Lower lobe of right lung (tissue), 2 donors: ENCODE measurements at regions not wholly inside any gene's neighbourhood (a gene's known extent, or its start where the extent isn't known, plus 50 kb on each side); places are given as distances from the start of the nearest gene placed in this dataset.
A peak's percentile ranks its signal among the peaks of the same experiment; 100 is the strongest.

Experiments used
- ATAC-seq, 2 donors: fragments of 200-7000 bp; cut with Tn5 transposase; one replicate each; pipeline ENCODE4 v1.9.1; 2020 to 2022; ENCODE audit warnings: mild to moderate bottlenecking in 2 of 2, moderate library complexity in 2 of 2
- DNase-seq: peaks from one replicate; pipeline ENCODE4 v3.0.0-alpha.2; 2020
- H3K27ac ChIP-seq: fragments of 200-600 bp; one replicate; pipeline ENCODE4 v1.8.0; 2022
- H3K27me3 ChIP-seq: fragments of 200-600 bp; one replicate; pipeline ENCODE4 v1.8.0; 2022; ENCODE audit warnings: low read depth
- H3K36me3 ChIP-seq: fragments of 200-600 bp; one replicate; pipeline ENCODE4 v1.8.0; 2022; ENCODE audit warnings: mild to moderate bottlenecking
- H3K4me1 ChIP-seq: fragments of 200-600 bp; one replicate; pipeline ENCODE4 v1.8.0; 2022
- H3K4me3 ChIP-seq: fragments of 200-600 bp; one replicate; pipeline ENCODE4 v1.8.0; 2022; ENCODE audit warnings: mild to moderate bottlenecking
- H3K9me3 ChIP-seq: fragments of 200-600 bp; one replicate; pipeline ENCODE4 v1.8.0; 2022
- intact Hi-C: fragments of 100-400 bp; cut with DNase I; formaldehyde crosslinking; loops from one replicate; pipeline ENCODE4 v1.11.0; 2022
- TF ChIP-seq, protein P1 (sequence below): fragments of 200-600 bp; IDR thresholded peaks from one replicate; pipeline ENCODE4 v1.8.0; 2022; ENCODE audit warnings: antibody characterized with exemption, mild to moderate bottlenecking
- donor health status: DM: no; HTN: yes; CAD: no; lungs with severe emphysema.

GRCh38 chr9:23123048-23123632 is 676.5 kb downstream of the DMRTA1 start:
- DNase-seq (no peak), ATAC-seq (no peak)
- H3K36me3 ChIP-seq = no peaks in the 10 kb centered on the region
- H3K9me3 ChIP-seq = no peaks in the 10 kb centered on the region
- TF ChIP-seq, protein P1, sequence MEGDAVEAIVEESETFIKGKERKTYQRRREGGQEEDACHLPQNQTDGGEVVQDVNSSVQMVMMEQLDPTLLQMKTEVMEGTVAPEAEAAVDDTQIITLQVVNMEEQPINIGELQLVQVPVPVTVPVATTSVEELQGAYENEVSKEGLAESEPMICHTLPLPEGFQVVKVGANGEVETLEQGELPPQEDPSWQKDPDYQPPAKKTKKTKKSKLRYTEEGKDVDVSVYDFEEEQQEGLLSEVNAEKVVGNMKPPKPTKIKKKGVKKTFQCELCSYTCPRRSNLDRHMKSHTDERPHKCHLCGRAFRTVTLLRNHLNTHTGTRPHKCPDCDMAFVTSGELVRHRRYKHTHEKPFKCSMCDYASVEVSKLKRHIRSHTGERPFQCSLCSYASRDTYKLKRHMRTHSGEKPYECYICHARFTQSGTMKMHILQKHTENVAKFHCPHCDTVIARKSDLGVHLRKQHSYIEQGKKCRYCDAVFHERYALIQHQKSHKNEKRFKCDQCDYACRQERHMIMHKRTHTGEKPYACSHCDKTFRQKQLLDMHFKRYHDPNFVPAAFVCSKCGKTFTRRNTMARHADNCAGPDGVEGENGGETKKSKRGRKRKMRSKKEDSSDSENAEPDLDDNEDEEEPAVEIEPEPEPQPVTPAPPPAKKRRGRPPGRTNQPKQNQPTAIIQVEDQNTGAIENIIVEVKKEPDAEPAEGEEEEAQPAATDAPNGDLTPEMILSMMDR = peak; percentile 50
- intact Hi-C loops = no loop called here
- H3K27me3 ChIP-seq = no peaks in the 10 kb centered on the region
- no peak overlapping the region for H3K4me3 ChIP-seq
- no peaks in the 10 kb centered on the region for H3K4me1 ChIP-seq
- H3K27ac ChIP-seq = no peak overlapping the region

DNA sequence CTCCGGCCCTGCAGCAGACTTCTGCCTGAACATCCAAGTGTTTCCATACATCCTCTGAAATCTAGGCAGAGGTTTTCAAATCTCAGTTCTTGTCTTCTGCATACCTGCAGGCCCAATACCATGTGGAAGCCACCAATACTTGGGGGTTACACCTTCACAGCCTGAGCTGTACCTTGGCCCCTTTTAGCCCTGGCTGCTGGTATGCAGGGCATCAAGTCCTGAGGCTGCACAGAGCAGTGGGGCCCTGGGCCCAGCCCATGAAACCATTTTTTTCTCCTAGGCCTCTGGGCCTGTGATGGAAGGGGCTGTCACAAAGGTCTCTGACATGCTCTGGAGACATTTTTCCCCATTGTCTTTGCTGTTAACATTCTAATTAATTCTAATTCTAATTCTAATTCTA is 680.6 kb downstream of the ELAVL2 start:
- H3K36me3 ChIP-seq = no peaks in the 10 kb centered on the region
- no peaks in the 10 kb centered on the region for H3K27me3 ChIP-seq
- H3K4me1 ChIP-seq = no peaks in the 10 kb centered on the region
- no peak overlapping the region for H3K27ac ChIP-seq
- ATAC-seq (no peak), DNase-seq (no peak)
- TF ChIP-seq, protein P1 = no peak
- peaks cover 4% of the 10 kb centered on the region for H3K9me3 ChIP-seq
- intact Hi-C loops = no loop called here
- no peak overlapping the region for H3K4me3 ChIP-seq

- intact Hi-C loops = no loop called here
- Histone ChIP-seq H3K36me3 (no peaks in the 10 kb centered on the region), H3K9me3 (no peaks in the 10 kb centered on the region), H3K4me1 (no peaks in the 10 kb centered on the region), H3K27me3 (no peaks in the 10 kb centered on the region), H3K27ac (no peak overlapping the region), H3K4me3 (no peak overlapping the region)
- TF ChIP-seq, protein P1 = no peak
- no peak for DNase-seq
- no peak for ATAC-seq
Observed at GRCh38 chr9:23153058-23153457, 673.0 kb downstream of the ELAVL2 start.

GRCh38 chr9:23160491-23160890 is 665.5 kb downstream of the ELAVL2 start:
- H3K36me3 ChIP-seq = no peaks in the 10 kb centered on the region
- TF ChIP-seq, protein P1 = no peak
- H3K27me3 ChIP-seq = no peaks in the 10 kb centered on the region
- DNase-seq (no peak), ATAC-seq (no peak)
- intact Hi-C loops = no loop called here
- H3K9me3 ChIP-seq = no peaks in the 10 kb centered on the region
- no peak overlapping the region for H3K27ac ChIP-seq
- H3K4me3 ChIP-seq = no peak overlapping the region
- H3K4me1 ChIP-seq = no peaks in the 10 kb centered on the region

DNA sequence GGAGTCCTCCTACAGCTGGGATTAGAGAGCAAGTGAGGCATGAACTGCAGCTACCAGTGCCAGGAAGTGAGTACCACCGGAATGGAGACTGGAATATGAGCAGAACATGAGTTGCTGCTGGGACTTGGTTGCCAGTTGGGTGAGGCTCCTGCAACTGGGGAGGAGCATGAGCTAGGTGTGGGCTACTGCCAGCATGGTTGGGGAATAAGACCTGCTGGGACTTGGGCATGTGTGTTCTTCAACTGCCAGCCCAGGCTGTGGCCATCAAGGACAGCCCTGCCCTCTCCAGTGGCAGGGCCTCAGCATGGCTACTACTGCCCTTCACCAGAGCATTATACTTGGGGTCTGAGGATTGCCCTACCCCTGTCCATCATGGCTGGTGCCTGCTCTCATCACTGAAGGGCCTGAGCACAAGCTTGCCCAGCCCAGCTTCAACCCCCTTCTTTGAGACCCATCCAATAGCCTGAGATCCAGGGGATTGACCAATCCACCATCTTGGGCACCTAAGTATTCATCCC is 665.0 kb downstream of the ELAVL2 start:
- no peaks in the 10 kb centered on the region for H3K4me1 ChIP-seq
- H3K27me3 ChIP-seq = no peaks in the 10 kb centered on the region
- TF ChIP-seq, protein P1 = no peak
- DNase-seq (no peak), ATAC-seq (peak in 1 of 2 donors; percentile 45)
- H3K9me3 ChIP-seq = no peaks in the 10 kb centered on the region
- H3K27ac ChIP-seq = no peak overlapping the region
- intact Hi-C loops = no loop called here
- H3K36me3 ChIP-seq = no peaks in the 10 kb centered on the region
- no peak overlapping the region for H3K4me3 ChIP-seq
